HEK293 (cell line): ENCODE measurements at regions not wholly inside any gene's neighbourhood (a gene's known extent, or its start where the extent isn't known, plus 50 kb on each side); places are given as distances from the start of the nearest gene placed in this dataset.

Experiments
- TCF7L2 ChIP-seq: IDR thresholded peaks from 2 replicates; pipeline ENCODE4 v1.6.1; 2011; ENCODE audit warnings: low read depth, mild to moderate bottlenecking, inconsistent platforms, low read length, moderate library complexity, borderline replicate concordance
- ZNF140 ChIP-seq: fragments of 450-650 bp; formaldehyde crosslinking; IDR thresholded peaks from 2 replicates; pipeline ENCODE4 v1.5.1; 2016; ENCODE audit warnings: missing biosample characterization, missing genetic modification characterization

- TF ChIP-seq TCF7L2, result no peak
- no peak for TF ChIP-seq ZNF140 (tag by site-specific recombination)
These were observed 783.2 kb downstream of the RPA4 start for GRCh38 chrX:97666890-97667289.
